GM23338 (cell line): ENCODE measurements at regions not wholly inside any gene's neighbourhood (a gene's known extent, or its start where the extent isn't known, plus 50 kb on each side); places are given as distances from the start of the nearest gene placed in this dataset.

Source experiments
- ATAC-seq: fragments of 200-7000 bp; cut with Tn5 transposase; 3 replicates; pipeline ENCODE4 v1.9.1; 2020
- DNase-seq: peaks from one replicate; pipeline ENCODE4 v3.0.0-alpha.2; 2015; ENCODE audit warnings: low spot score
- H2AFZ ChIP-seq: fragments of 200-600 bp; sonication (generic); 2 replicates; pipeline ENCODE4 v1.8.0; 2016; ENCODE audit warnings: antibody characterized with exemption, mild to moderate bottlenecking, moderate library complexity
- H3F3A ChIP-seq: fragments of 200-600 bp; sonication (generic); replicated peaks from 2 replicates; pipeline ENCODE4 v1.8.0; 2017; ENCODE audit warnings: antibody characterized with exemption, mixed run types, low read depth
- H3K27ac ChIP-seq: fragments of 200-600 bp; sonication (generic); 2 replicates; pipeline ENCODE4 v1.6.1; 2016; ENCODE audit warnings: low read depth
- H3K27me3 ChIP-seq: fragments of 200-600 bp; sonication (generic); 2 replicates; pipeline ENCODE4 v1.8.0; 2016; ENCODE audit warnings: mild to moderate bottlenecking, mixed run types, moderate library complexity; ENCODE audit not compliant: insufficient read depth
- H3K36me3 ChIP-seq: fragments of 200-600 bp; sonication (generic); 2 replicates; pipeline ENCODE4 v1.8.0; 2016; ENCODE audit warnings: mild to moderate bottlenecking; ENCODE audit not compliant: insufficient read depth
- H3K4me1 ChIP-seq: fragments of 200-600 bp; sonication (generic); 2 replicates; pipeline ENCODE4 v1.8.0; 2016; ENCODE audit warnings: mild to moderate bottlenecking, moderate library complexity; ENCODE audit not compliant: insufficient read depth
- H3K4me2 ChIP-seq: fragments of 200-600 bp; sonication (generic); 2 replicates; pipeline ENCODE4 v1.7.1; 2017; ENCODE audit warnings: mixed run types
- H3K4me3 ChIP-seq: fragments of 200-600 bp; sonication (generic); 2 replicates; pipeline ENCODE4 v1.6.1; 2016; ENCODE audit warnings: mixed run types
- H3K79me2 ChIP-seq: fragments of 200-600 bp; sonication (generic); replicated peaks from 2 replicates; pipeline ENCODE4 v1.8.0; 2017; ENCODE audit warnings: mild to moderate bottlenecking; ENCODE audit not compliant: insufficient read depth
- H3K9me2 ChIP-seq: fragments of 200-600 bp; sonication (generic); 2 replicates; pipeline ENCODE4 v1.8.0; 2017; ENCODE audit not compliant: insufficient read depth
- H4K20me1 ChIP-seq: fragments of 200-600 bp; sonication (generic); replicated peaks from 2 replicates; pipeline ENCODE4 v1.8.0; 2017; ENCODE audit warnings: mild to moderate bottlenecking; ENCODE audit not compliant: insufficient read depth
- H3K27ac Mint-ChIP-seq: 2 replicates; pipeline ENCODE4 v1.8.0; 2020; ENCODE audit warnings: inconsistent platforms, mild to moderate bottlenecking, moderate library complexity, mixed read lengths
- H3K27me3 Mint-ChIP-seq: 3 replicates; pipeline ENCODE4 v1.8.0; 2022; ENCODE audit warnings: low read depth, mild to moderate bottlenecking, moderate library complexity, mixed read lengths, inconsistent platforms; ENCODE audit not compliant: insufficient read depth, poor library complexity
- H3K36me3 Mint-ChIP-seq: 3 replicates; pipeline ENCODE4 v1.8.0; 2021; ENCODE audit warnings: low read depth, mild to moderate bottlenecking, inconsistent platforms, moderate library complexity, mixed read lengths
- H3K4me1 Mint-ChIP-seq: 3 replicates; pipeline ENCODE4 v1.8.0; 2020; ENCODE audit warnings: mild to moderate bottlenecking, inconsistent platforms, mixed read lengths
- H3K4me3 Mint-ChIP-seq: 3 replicates; pipeline ENCODE4 v1.8.0; 2021; ENCODE audit warnings: moderate library complexity, mild to moderate bottlenecking, inconsistent platforms, mixed read lengths
- H3K9me3 Mint-ChIP-seq: 3 replicates; pipeline ENCODE4 v1.8.0; 2020; ENCODE audit warnings: moderate library complexity, mild to moderate bottlenecking, inconsistent platforms, mixed read lengths
- CREB1 ChIP-seq: fragments of 250-450 bp; sonication (Bioruptor Pico); IDR thresholded peaks from 2 replicates; pipeline ENCODE4 v1.5.0; 2020; ENCODE audit warnings: low read depth, mild to moderate bottlenecking, moderate library complexity
- CTCF ChIP-seq, 2 experiments: fragments of 200-600 bp in 1 of 2; sonication (generic) in 1 of 2; conservative IDR thresholded peaks; 2 replicates each; pipeline versions ENCODE4 v1.5.1 to v1.6.1; 2016 to 2017; ENCODE audit warnings: antibody characterized with exemption in 2 of 2, low read depth in 2 of 2, mild to moderate bottlenecking in 2 of 2, moderate library complexity in 1 of 2
- EZH2phosphoT487 ChIP-seq: fragments of 200-600 bp; sonication (generic); IDR thresholded peaks from one replicate; pipeline ENCODE4 v1.8.1; 2018; ENCODE audit warnings: antibody characterized with exemption; ENCODE audit not compliant: unreplicated experiment
- JUNB ChIP-seq: IDR thresholded peaks from one replicate; pipeline ENCODE4 v1.6.1; 2016; ENCODE audit warnings: antibody characterized with exemption; ENCODE audit not compliant: unreplicated experiment
- NANOG ChIP-seq: IDR thresholded peaks from 2 replicates; pipeline ENCODE4 v1.6.1; 2016; ENCODE audit warnings: antibody characterized with exemption, borderline replicate concordance
- POLR2AphosphoS5 ChIP-seq: IDR thresholded peaks from 2 replicates; pipeline ENCODE4 v1.6.1; 2016; ENCODE audit warnings: antibody characterized with exemption, low read depth
- REST ChIP-seq: IDR thresholded peaks from one replicate; pipeline ENCODE4 v1.6.1; 2018; ENCODE audit warnings: antibody characterized with exemption; ENCODE audit not compliant: unreplicated experiment
- ZNF114 ChIP-seq: fragments of 250-450 bp; sonication (Bioruptor Pico); IDR thresholded peaks from 2 replicates; pipeline ENCODE4 v1.5.0; 2020; ENCODE audit warnings: mild to moderate bottlenecking, moderate library complexity
- ZNF331 ChIP-seq: fragments of 250-450 bp; sonication (Bioruptor Pico); IDR thresholded peaks from 2 replicates; pipeline ENCODE4 v1.5.0; 2020; ENCODE audit warnings: low read depth, mild to moderate bottlenecking, moderate library complexity
- TF ChIP-seq, protein P1 (sequence below): fragments of 250-450 bp; sonication (Bioruptor Pico); IDR thresholded peaks from 2 replicates; pipeline ENCODE4 v1.5.0; 2020; ENCODE audit warnings: mild to moderate bottlenecking, moderate library complexity
- TF ChIP-seq, protein P2 (sequence below): IDR thresholded peaks from 2 replicates; pipeline ENCODE4 v1.6.1; 2016; ENCODE audit warnings: antibody characterized with exemption

DNA sequence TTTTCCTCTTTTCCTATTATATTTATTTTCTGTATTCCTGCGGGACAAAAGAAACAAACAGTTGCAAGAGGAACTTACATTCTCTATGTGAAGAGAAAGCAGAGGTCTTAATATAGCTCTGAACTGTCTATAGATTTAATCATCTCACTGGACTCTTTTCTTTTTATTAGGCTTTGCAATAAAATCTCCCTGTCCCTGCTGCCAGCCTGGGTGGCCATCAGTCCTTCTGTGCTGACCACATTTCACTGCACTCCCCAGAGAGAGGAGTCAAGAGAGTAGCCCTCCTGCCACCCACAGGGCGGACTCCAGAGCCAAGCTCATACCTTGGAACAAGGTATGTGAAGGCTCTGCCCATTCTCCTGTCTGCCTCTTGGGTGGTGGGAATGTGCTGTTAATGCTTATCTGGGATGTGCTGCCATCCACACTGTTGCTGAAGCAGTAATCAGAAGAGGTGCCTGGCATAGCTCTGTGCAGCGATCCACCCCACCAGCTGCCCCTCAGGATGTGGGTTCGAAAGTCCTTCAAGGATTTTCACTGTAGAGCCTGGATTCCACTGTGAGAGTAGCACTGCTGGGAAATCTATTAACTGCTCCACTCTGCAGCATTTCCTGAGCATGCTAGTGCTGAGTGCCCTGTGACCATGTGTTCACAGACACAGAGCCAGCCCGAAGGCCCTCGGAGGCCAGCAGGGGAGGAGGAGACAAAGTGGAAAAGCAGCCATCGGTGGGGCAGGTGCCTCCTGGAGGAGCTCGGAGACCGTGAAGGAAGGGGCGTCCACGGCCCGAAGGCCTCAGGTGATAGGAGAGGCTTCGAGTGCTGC lies 334.6 kb downstream of the MED10 start (continued):
- TF ChIP-seq, protein P1, sequence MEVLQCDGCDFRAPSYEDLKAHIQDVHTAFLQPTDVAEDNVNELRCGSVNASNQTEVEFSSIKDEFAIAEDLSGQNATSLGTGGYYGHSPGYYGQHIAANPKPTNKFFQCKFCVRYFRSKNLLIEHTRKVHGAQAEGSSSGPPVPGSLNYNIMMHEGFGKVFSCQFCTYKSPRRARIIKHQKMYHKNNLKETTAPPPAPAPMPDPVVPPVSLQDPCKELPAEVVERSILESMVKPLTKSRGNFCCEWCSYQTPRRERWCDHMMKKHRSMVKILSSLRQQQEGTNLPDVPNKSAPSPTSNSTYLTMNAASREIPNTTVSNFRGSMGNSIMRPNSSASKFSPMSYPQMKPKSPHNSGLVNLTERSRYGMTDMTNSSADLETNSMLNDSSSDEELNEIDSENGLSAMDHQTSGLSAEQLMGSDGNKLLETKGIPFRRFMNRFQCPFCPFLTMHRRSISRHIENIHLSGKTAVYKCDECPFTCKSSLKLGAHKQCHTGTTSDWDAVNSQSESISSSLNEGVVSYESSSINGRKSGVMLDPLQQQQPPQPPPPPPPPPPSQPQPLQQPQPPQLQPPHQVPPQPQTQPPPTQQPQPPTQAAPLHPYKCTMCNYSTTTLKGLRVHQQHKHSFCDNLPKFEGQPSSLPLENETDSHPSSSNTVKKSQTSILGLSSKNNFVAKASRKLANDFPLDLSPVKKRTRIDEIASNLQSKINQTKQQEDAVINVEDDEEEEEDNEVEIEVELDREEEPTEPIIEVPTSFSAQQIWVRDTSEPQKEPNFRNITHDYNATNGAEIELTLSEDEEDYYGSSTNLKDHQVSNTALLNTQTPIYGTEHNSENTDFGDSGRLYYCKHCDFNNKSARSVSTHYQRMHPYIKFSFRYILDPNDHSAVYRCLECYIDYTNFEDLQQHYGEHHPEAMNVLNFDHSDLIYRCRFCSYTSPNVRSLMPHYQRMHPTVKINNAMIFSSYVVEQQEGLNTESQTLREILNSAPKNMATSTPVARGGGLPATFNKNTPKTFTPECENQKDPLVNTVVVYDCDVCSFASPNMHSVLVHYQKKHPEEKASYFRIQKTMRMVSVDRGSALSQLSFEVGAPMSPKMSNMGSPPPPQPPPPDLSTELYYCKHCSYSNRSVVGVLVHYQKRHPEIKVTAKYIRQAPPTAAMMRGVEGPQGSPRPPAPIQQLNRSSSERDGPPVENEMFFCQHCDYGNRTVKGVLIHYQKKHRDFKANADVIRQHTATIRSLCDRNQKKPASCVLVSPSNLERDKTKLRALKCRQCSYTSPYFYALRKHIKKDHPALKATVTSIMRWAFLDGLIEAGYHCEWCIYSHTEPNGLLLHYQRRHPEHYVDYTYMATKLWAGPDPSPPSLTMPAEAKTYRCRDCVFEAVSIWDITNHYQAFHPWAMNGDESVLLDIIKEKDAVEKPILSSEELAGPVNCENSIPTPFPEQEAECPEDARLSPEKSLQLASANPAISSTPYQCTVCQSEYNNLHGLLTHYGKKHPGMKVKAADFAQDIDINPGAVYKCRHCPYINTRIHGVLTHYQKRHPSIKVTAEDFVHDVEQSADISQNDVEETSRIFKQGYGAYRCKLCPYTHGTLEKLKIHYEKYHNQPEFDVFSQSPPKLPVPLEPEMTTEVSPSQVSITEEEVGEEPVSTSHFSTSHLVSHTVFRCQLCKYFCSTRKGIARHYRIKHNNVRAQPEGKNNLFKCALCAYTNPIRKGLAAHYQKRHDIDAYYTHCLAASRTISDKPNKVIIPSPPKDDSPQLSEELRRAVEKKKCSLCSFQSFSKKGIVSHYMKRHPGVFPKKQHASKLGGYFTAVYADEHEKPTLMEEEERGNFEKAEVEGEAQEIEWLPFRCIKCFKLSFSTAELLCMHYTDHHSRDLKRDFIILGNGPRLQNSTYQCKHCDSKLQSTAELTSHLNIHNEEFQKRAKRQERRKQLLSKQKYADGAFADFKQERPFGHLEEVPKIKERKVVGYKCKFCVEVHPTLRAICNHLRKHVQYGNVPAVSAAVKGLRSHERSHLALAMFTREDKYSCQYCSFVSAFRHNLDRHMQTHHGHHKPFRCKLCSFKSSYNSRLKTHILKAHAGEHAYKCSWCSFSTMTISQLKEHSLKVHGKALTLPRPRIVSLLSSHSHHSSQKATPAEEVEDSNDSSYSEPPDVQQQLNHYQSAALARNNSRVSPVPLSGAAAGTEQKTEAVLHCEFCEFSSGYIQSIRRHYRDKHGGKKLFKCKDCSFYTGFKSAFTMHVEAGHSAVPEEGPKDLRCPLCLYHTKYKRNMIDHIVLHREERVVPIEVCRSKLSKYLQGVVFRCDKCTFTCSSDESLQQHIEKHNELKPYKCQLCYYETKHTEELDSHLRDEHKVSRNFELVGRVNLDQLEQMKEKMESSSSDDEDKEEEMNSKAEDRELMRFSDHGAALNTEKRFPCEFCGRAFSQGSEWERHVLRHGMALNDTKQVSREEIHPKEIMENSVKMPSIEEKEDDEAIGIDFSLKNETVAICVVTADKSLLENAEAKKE (CRISPR knock-in tag): no peak
- no peak for TF ChIP-seq CREB1 (CRISPR knock-in tag)

DNA sequence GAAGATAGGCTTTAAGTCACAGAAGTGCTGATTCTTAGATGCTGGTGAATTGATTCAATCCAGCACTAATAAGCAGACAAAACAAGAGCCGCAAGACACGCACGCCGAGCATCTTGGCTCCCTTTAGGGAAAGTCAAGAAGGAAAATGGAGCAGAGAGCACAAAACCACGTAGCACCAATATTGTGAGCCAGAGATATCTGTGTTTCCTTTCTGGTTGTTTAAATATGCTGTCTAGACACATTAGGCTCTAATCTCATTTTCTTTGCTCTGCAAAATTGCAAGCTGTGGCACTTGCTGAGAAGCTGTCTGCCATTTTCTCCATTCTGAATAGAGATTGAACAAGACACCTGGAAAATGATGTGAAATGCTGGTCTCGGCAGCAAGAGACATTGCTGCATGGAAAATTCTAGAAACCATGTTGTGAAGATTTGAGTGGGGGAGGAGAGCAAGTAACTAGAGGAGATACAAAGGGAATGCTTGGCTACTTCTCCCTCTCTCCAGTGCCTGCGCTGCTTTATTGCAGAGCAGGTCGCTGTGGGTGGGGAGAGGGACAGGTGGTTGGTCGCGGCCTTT lies 336.3 kb downstream of the MED10 start:
- H3K4me3 ChIP-seq: no peak overlapping the region
- H3K36me3 Mint-ChIP-seq: no peaks in the 10 kb centered on the region
- H3K36me3 ChIP-seq: no peaks in the 10 kb centered on the region
- no peak for DNase-seq
- no peak for ATAC-seq
- peak overlapping the region; percentile 59; the same call in 1 of the 2 replicates for H2AFZ ChIP-seq
- H3K4me3 Mint-ChIP-seq: no peak overlapping the region
- no peaks in the 10 kb centered on the region; the same call in 1 of the 2 replicates for H3K4me1 ChIP-seq
- no peak overlapping the region for H3K4me2 ChIP-seq
- no peak overlapping the region for H3K27ac ChIP-seq
- H3K27me3 Mint-ChIP-seq: peaks cover 2% of the 10 kb centered on the region
- H3K27me3 ChIP-seq: no peaks in the 10 kb centered on the region
- no peaks in the 10 kb centered on the region for H3F3A ChIP-seq
- H3K4me1 Mint-ChIP-seq: peaks cover 2% of the 10 kb centered on the region
- no peaks in the 10 kb centered on the region for H3K9me2 ChIP-seq
- H3K9me3 Mint-ChIP-seq: no peaks in the 10 kb centered on the region
- no peaks in the 10 kb centered on the region for H4K20me1 ChIP-seq
- no peak overlapping the region for H3K27ac Mint-ChIP-seq
- no peaks in the 10 kb centered on the region for H3K79me2 ChIP-seq
- TF ChIP-seq EZH2phosphoT487 (no peak), JUNB (no peak), REST (no peak), CTCF (conservative IDR thresholded peaks at IDR 0.05; ENCODE audit: low read depth in 2 of 2) (no peak), NANOG (no peak), POLR2AphosphoS5 (no peak), CREB1 (CRISPR knock-in tag) (no peak), ZNF114 (no peak), ZNF331 (CRISPR knock-in tag) (no peak)
- TF ChIP-seq, protein P2, sequence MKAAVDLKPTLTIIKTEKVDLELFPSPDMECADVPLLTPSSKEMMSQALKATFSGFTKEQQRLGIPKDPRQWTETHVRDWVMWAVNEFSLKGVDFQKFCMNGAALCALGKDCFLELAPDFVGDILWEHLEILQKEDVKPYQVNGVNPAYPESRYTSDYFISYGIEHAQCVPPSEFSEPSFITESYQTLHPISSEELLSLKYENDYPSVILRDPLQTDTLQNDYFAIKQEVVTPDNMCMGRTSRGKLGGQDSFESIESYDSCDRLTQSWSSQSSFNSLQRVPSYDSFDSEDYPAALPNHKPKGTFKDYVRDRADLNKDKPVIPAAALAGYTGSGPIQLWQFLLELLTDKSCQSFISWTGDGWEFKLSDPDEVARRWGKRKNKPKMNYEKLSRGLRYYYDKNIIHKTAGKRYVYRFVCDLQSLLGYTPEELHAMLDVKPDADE: no peak
